CD14-positive monocyte (primary cell): ENCODE measurements at regions not wholly inside any gene's neighbourhood (a gene's known extent, or its start where the extent isn't known, plus 50 kb on each side); places are given as distances from the start of the nearest gene placed in this dataset.

Experiments used
- DNase-seq, 3 donors: peaks; one replicate each; pipeline ENCODE4 v3.0.0-alpha.2; 2011 to 2022
- H2AFZ ChIP-seq: 2 replicates; pipeline ENCODE4 v1.6.0; 2012; ENCODE audit warnings: mild to moderate bottlenecking, low read depth, low read length, inconsistent platforms; ENCODE audit not compliant: insufficient read depth, poor library complexity, severe bottlenecking
- H3K27ac ChIP-seq, 2 donors: 1 replicate in 1 of 2; 2 replicates in 1 of 2; pipeline ENCODE4 v1.5.1; 2012 to 2013; ENCODE audit warnings: low read length in 2 of 2, control low read depth in 1 of 2, inconsistent platforms in 1 of 2, low read depth in 1 of 2, mild to moderate bottlenecking in 1 of 2
- H3K27me3 ChIP-seq, 2 donors: one replicate each; pipeline versions ENCODE4 v1.6.0 to v1.6.1; 2011 to 2013; ENCODE audit warnings: low read length in 2 of 2; ENCODE audit not compliant: control insufficient read depth in 2 of 2, insufficient read depth in 2 of 2
- H3K36me3 ChIP-seq, 2 donors: replicated peaks in 1 of 2; 1 replicate in 1 of 2; 2 replicates in 1 of 2; pipeline versions ENCODE4 v1.5.1 to v1.6.1; 2012 to 2013; ENCODE audit warnings: low read length in 2 of 2, control low read depth in 1 of 2, inconsistent platforms in 1 of 2, mild to moderate bottlenecking in 1 of 2; ENCODE audit not compliant: insufficient read depth in 2 of 2, control insufficient read depth in 1 of 2
- H3K4me1 ChIP-seq, 2 donors: 1 replicate in 1 of 2; 2 replicates in 1 of 2; pipeline versions ENCODE4 v1.5.1 to v1.6.1; 2012 to 2013; ENCODE audit warnings: low read length in 2 of 2, control low read depth in 1 of 2, inconsistent platforms in 1 of 2, mild to moderate bottlenecking in 1 of 2, moderate library complexity in 1 of 2; ENCODE audit not compliant: insufficient read depth in 2 of 2, control insufficient read depth in 1 of 2
- H3K4me2 ChIP-seq: replicated peaks from 2 replicates; pipeline ENCODE3; 2012; ENCODE audit warnings: low read length, moderate library complexity, mild to moderate bottlenecking; ENCODE audit not compliant: poor library complexity, severe bottlenecking; ENCODE audit errors: extremely low read depth
- H3K4me3 ChIP-seq, 3 experiments: fragments of 200-600 bp in 1 of 3; sonication (generic) in 1 of 3; replicated peaks in 1 of 3; 1 replicate in 2 of 3; 2 replicates in 1 of 3; pipeline ENCODE4 v1.5.1; 2011 to 2013; ENCODE audit warnings: low read length in 3 of 3, mild to moderate bottlenecking in 3 of 3, control low read depth in 2 of 3, low read depth in 2 of 3, inconsistent platforms in 1 of 3, moderate library complexity in 1 of 3
- H3K79me2 ChIP-seq: 2 replicates; pipeline ENCODE4 v1.6.0; 2012; ENCODE audit warnings: mild to moderate bottlenecking, control low read depth, inconsistent platforms, low read length, moderate library complexity; ENCODE audit not compliant: insufficient read depth
- H3K9ac ChIP-seq: 2 replicates; pipeline ENCODE4 v1.6.0; 2017; ENCODE audit warnings: low read length, mild to moderate bottlenecking; ENCODE audit not compliant: insufficient read depth, poor library complexity, severe bottlenecking
- H3K9me3 ChIP-seq, 2 donors: replicated peaks in 1 of 2; 1 replicate in 1 of 2; 2 replicates in 1 of 2; pipeline versions ENCODE4 v1.5.1 to v1.6.1; 2012 to 2013; ENCODE audit warnings: low read length in 2 of 2, control low read depth in 1 of 2; ENCODE audit not compliant: control insufficient read depth in 1 of 2, insufficient read depth in 1 of 2
- H4K20me1 ChIP-seq: 2 replicates; pipeline ENCODE4 v1.6.0; 2012; ENCODE audit warnings: mild to moderate bottlenecking, low read length, control low read depth, moderate library complexity; ENCODE audit not compliant: insufficient read depth
- H3K27ac Mint-ChIP-seq, 7 donors: one replicate each; pipeline ENCODE4 v1.8.0; 2020; ENCODE audit warnings: mild to moderate bottlenecking in 7 of 7, mixed read lengths in 7 of 7, moderate library complexity in 6 of 7, inconsistent platforms in 2 of 7
- H3K27me3 Mint-ChIP-seq, 3 donors: one replicate each; pipeline ENCODE4 v1.8.0; 2021 to 2022; ENCODE audit warnings: low read depth in 3 of 3, mild to moderate bottlenecking in 3 of 3, mixed read lengths in 3 of 3, moderate library complexity in 3 of 3, inconsistent platforms in 1 of 3
- H3K36me3 Mint-ChIP-seq, 2 donors: one replicate each; pipeline ENCODE4 v1.8.0; 2020; ENCODE audit warnings: mixed read lengths in 2 of 2, inconsistent platforms in 1 of 2, mild to moderate bottlenecking in 1 of 2
- H3K4me1 Mint-ChIP-seq: one replicate; pipeline ENCODE4 v1.8.0; 2020; ENCODE audit warnings: mild to moderate bottlenecking, mixed read lengths
- H3K4me3 Mint-ChIP-seq, 2 donors: one replicate each; pipeline ENCODE4 v1.8.0; 2020; ENCODE audit warnings: mild to moderate bottlenecking in 2 of 2, mixed read lengths in 2 of 2, moderate library complexity in 1 of 2
- H3K9me3 Mint-ChIP-seq, 7 donors: one replicate each; pipeline ENCODE4 v1.8.0; 2020 to 2022; ENCODE audit warnings: mixed read lengths in 7 of 7, mild to moderate bottlenecking in 6 of 7, moderate library complexity in 6 of 7, inconsistent platforms in 2 of 7
- CTCF ChIP-seq: fragments of 200-600 bp; IDR thresholded peaks from one replicate; pipeline ENCODE4 v1.8.0; 2022; ENCODE audit warnings: antibody characterized with exemption, mild to moderate bottlenecking
- WGBS: methylation state at CpG from one replicate; pipeline ENCODE4 v1.1.5; 2013; ENCODE audit warnings: missing lambda C conversion rate; ENCODE audit not compliant: insufficient coverage; 5-methylcytosine and 5-hydroxymethylcytosine counted together
- intact Hi-C, 2 donors: fragments of 100-400 bp; cut with micrococcal nuclease; formaldehyde crosslinking; loops; one replicate each; pipeline versions ENCODE4 v1.15.0 to v1.15.1; 2023

- Histone ChIP-seq H4K20me1 (no peaks in the 10 kb centered on the region), H3K27me3 (no peaks in the 10 kb centered on the region), H3K36me3 (no peaks in the 10 kb centered on the region), H3K4me3 (no peak overlapping the region), H3K79me2 (no peaks in the 10 kb centered on the region), H2AFZ (no peak overlapping the region), H3K4me2 (no peak overlapping the region), H3K9me3 (no peaks in the 10 kb centered on the region), H3K27ac (no peak overlapping the region), H3K9ac (no peak overlapping the region), H3K4me1 (no peaks in the 10 kb centered on the region)
- intact Hi-C loops = no loop called here
- peaks cover 2% of the 10 kb centered on the region for H3K4me1 Mint-ChIP-seq
- no peak for TF ChIP-seq CTCF
- no peak overlapping the region for H3K27ac Mint-ChIP-seq
- DNase-seq = no peak
- WGBS = 94% methylated on average over 2 of the region's 3 CpGs
- H3K27me3 Mint-ChIP-seq = peaks cover 0 to 2% (median 0%) of the 10 kb centered on the region in 3 donors
- H3K36me3 Mint-ChIP-seq = no peaks in the 10 kb centered on the region
- peaks cover 0 to 3% (median 0%) of the 10 kb centered on the region in 7 donors for H3K9me3 Mint-ChIP-seq
- H3K4me3 Mint-ChIP-seq = no peak overlapping the region
Measured at GRCh38 chr6:139855671-139856311, 481.3 kb upstream of the CITED2 start.

- no peaks in the 10 kb centered on the region for H3K36me3 ChIP-seq
- no peak overlapping the region for H3K4me3 ChIP-seq
- intact Hi-C loops = no loop called here
- no peak overlapping the region for H2AFZ ChIP-seq
- DNase-seq = no peak
- peaks cover 0 to 7% (median 4%) of the 10 kb centered on the region in 7 donors for H3K9me3 Mint-ChIP-seq
- peaks cover 6% of the 10 kb centered on the region for H3K4me1 Mint-ChIP-seq
- no peaks in the 10 kb centered on the region for H3K79me2 ChIP-seq
- H3K27ac Mint-ChIP-seq = no peak overlapping the region
- H3K4me3 Mint-ChIP-seq = no peak overlapping the region
- peaks cover 0 to 2% of the 10 kb centered on the region in 2 donors for H3K36me3 Mint-ChIP-seq
- H3K4me1 ChIP-seq = peaks cover 0 to 4% of the 10 kb centered on the region in 2 donors
- no peaks in the 10 kb centered on the region for H4K20me1 ChIP-seq
- no peaks in the 10 kb centered on the region for H3K9me3 ChIP-seq
- no peaks in the 10 kb centered on the region for H3K27me3 ChIP-seq
- H3K27me3 Mint-ChIP-seq = peaks cover 0 to 2% (median 0%) of the 10 kb centered on the region in 3 donors
- 100% methylated on average over 1 of the region's 3 CpGs for WGBS
- H3K27ac ChIP-seq = no peak overlapping the region
- no peak overlapping the region for H3K9ac ChIP-seq
- TF ChIP-seq CTCF = no peak
- no peak overlapping the region for H3K4me2 ChIP-seq
Measured at GRCh38 chr6:139853302-139853992, 479.0 kb upstream of the CITED2 start.
